HCT116 (cell line): ENCODE measurements at regions not wholly inside any gene's neighbourhood (a gene's known extent, or its start where the extent isn't known, plus 50 kb on each side); places are given as distances from the start of the nearest gene placed in this dataset.

Source experiments
- ATAC-seq: fragments of 200-7000 bp; cut with Tn5 transposase; 2 replicates; pipeline ENCODE4 v1.9.1; 2020; ENCODE audit warnings: mild to moderate bottlenecking, moderate library complexity
- BruUV-seq: library from RNA; stranded (reverse); fragments of 400-500 nt; replicated peaks from 2 replicates; lab custom pipeline; 2021; lab: Mats Ljungman, UMichigan
- CTCF ChIA-PET: fragments of 300-600 bp; sonication (Branson Sonifier 250); formaldehyde crosslinking; loops from one replicate; lab custom pipeline; 2021; ENCODE audit warnings: antibody characterized with exemption; lab: Charles Lee
- POLR2A ChIA-PET: fragments of 300-600, 350-600 bp; sonication (Branson Sonifier 250); formaldehyde crosslinking; loops from one replicate; lab custom pipeline; 2021; ENCODE audit warnings: antibody characterized with exemption; lab: Charles Lee
- RAD21 ChIA-PET, 2 experiments: fragments of 300-600 bp; sonication (Branson Sonifier 250); formaldehyde crosslinking; loops; one replicate each; lab custom pipeline; 2023; ENCODE audit warnings: low total read pairs in 2 of 2; ENCODE audit not compliant: uncharacterized antibody in 2 of 2, unreplicated experiment in 2 of 2, low non-redundant PET in 1 of 2; lab: Charles Lee
- DNase-seq: peaks from one replicate; pipeline ENCODE4 v3.0.0-alpha.2; 2010; ENCODE audit warnings: low read depth, low spot score
- H2AFZ ChIP-seq: fragments of 200-600 bp; shearing (Covaris generic), sonication (generic); 2 replicates; pipeline ENCODE4 v1.6.1; 2017; ENCODE audit warnings: low read depth, mixed run types, mixed read lengths, antibody characterized with exemption, low read length; ENCODE audit not compliant: poor library complexity, severe bottlenecking
- H3K27ac ChIP-seq: 2 replicates; pipeline ENCODE4 v1.5.1; 2012; ENCODE audit warnings: low read depth, low read length
- H3K27me3 ChIP-seq: fragments of 200-600 bp; sonication (generic); 2 replicates; pipeline ENCODE4 v1.6.1; 2016; ENCODE audit warnings: mixed run types, low read length, mixed read lengths; ENCODE audit not compliant: insufficient read depth
- H3K36me3 ChIP-seq, 2 experiments: fragments of 200-500 bp in 1 of 2; fragments of 200-600 bp in 1 of 2; sonication (Bioruptor generic) in 1 of 2; sonication (generic) in 1 of 2; 2 replicates each; pipeline versions ENCODE4 v1.5.1 to v1.6.1; 2014 to 2016; ENCODE audit warnings: low read length in 2 of 2, inconsistent platforms in 1 of 2, mixed read lengths in 1 of 2, mixed run types in 1 of 2; ENCODE audit not compliant: insufficient read depth in 2 of 2, control insufficient read depth in 1 of 2
- H3K4me1 ChIP-seq, 2 experiments: fragments of 200-600 bp in 1 of 2; sonication (generic) in 1 of 2; 2 replicates each; pipeline versions ENCODE4 v1.5.1 to v1.6.1; 2012 to 2017; ENCODE audit warnings: low read length in 2 of 2, inconsistent platforms in 1 of 2, mild to moderate bottlenecking in 1 of 2, mixed read lengths in 1 of 2, mixed run types in 1 of 2, moderate library complexity in 1 of 2; ENCODE audit not compliant: insufficient read depth in 2 of 2, control insufficient read depth in 1 of 2
- H3K4me2 ChIP-seq: fragments of 200-600 bp; sonication (generic); 2 replicates; pipeline ENCODE4 v1.6.1; 2017; ENCODE audit warnings: mixed run types, low read length, mixed read lengths
- H3K4me3 ChIP-seq, 2 experiments: fragments of 200-600 bp in 1 of 2; sonication (generic) in 1 of 2; replicated peaks in 1 of 2; 2 replicates each; pipeline ENCODE4 v1.5.1; 2011 to 2016; ENCODE audit warnings: low read length in 2 of 2, control low read depth in 1 of 2, low read depth in 1 of 2, mild to moderate bottlenecking in 1 of 2, mixed read lengths in 1 of 2, mixed run types in 1 of 2
- H3K79me2 ChIP-seq: fragments of 200-600 bp; sonication (generic); 2 replicates; pipeline ENCODE4 v1.6.1; 2017; ENCODE audit warnings: mild to moderate bottlenecking, mixed run types, low read length, moderate library complexity, mixed read lengths; ENCODE audit not compliant: insufficient read depth
- H3K9ac ChIP-seq: fragments of 200-600 bp; sonication (generic); 2 replicates; pipeline ENCODE4 v1.6.1; 2016; ENCODE audit warnings: low read length, mixed read lengths
- H3K9me2 ChIP-seq: fragments of 200-600 bp; sonication (generic), shearing (Covaris generic); 2 replicates; pipeline ENCODE4 v1.6.1; 2017; ENCODE audit warnings: mixed run types, mild to moderate bottlenecking, moderate library complexity; ENCODE audit not compliant: insufficient read depth
- H3K9me3 ChIP-seq, 2 experiments: fragments of 200-500 bp in 1 of 2; fragments of 200-600 bp in 1 of 2; sonication (Bioruptor generic) in 1 of 2; sonication (generic) in 1 of 2; 2 replicates each; pipeline ENCODE4 v1.6.1; 2014 to 2017; ENCODE audit warnings: low read length in 2 of 2, mixed read lengths in 2 of 2, inconsistent platforms in 1 of 2, low read depth in 1 of 2, mild to moderate bottlenecking in 1 of 2, mixed run types in 1 of 2, moderate library complexity in 1 of 2; ENCODE audit not compliant: control insufficient read depth in 1 of 2, insufficient read depth in 1 of 2
- H4K20me1 ChIP-seq: fragments of 200-600 bp; sonication (generic), shearing (Covaris generic); 2 replicates; pipeline ENCODE4 v1.6.1; 2017; ENCODE audit warnings: mixed run types, mild to moderate bottlenecking, moderate library complexity; ENCODE audit not compliant: insufficient read depth
- CEBPB ChIP-seq: IDR thresholded peaks from 2 replicates; pipeline ENCODE4 v1.6.1; 2012; ENCODE audit warnings: low read depth
- EZH2phosphoT487 ChIP-seq: fragments of 200-600 bp; IDR thresholded peaks from 2 replicates; pipeline ENCODE4 v1.6.1; 2018; ENCODE audit warnings: antibody characterized with exemption, borderline replicate concordance
- FOSL1 ChIP-seq: IDR thresholded peaks from 2 replicates; pipeline ENCODE4 v1.6.1; 2012; ENCODE audit warnings: low read depth
- POLR2A ChIP-seq: IDR thresholded peaks from 2 replicates; pipeline ENCODE4 v1.7.0; 2011; ENCODE audit warnings: borderline replicate concordance; ENCODE audit not compliant: insufficient read depth, insufficient read length; ENCODE audit errors: extremely low read depth
- POLR2AphosphoS5 ChIP-seq: IDR thresholded peaks from 2 replicates; pipeline ENCODE4 v1.6.1; 2011; ENCODE audit warnings: mild to moderate bottlenecking, low read depth, low read length, moderate library complexity
- RAD21 ChIP-seq: IDR thresholded peaks from 2 replicates; pipeline ENCODE4 v1.6.1; 2012; ENCODE audit warnings: low read depth, mild to moderate bottlenecking
- SIN3A ChIP-seq: IDR thresholded peaks from 2 replicates; pipeline ENCODE4 v1.6.1; 2012; ENCODE audit warnings: low read depth
- SP1 ChIP-seq: IDR thresholded peaks from 2 replicates; pipeline ENCODE4 v1.6.1; 2012; ENCODE audit warnings: low read depth
- SRF ChIP-seq: IDR thresholded peaks from 2 replicates; pipeline ENCODE4 v1.6.1; 2012; ENCODE audit warnings: low read depth
- YY1 ChIP-seq: IDR thresholded peaks from 2 replicates; pipeline ENCODE4 v1.6.1; 2011; ENCODE audit warnings: low read length, low read depth, moderate library complexity, mild to moderate bottlenecking; ENCODE audit not compliant: insufficient replicate concordance; ENCODE audit errors: extremely low read depth
- ZFX ChIP-seq: fragments of 450-650 bp; IDR thresholded peaks from 2 replicates; pipeline ENCODE4 v1.6.1; 2017
- ZNF274 ChIP-seq: fragments of 200-500 bp; sonication (Bioruptor generic); IDR thresholded peaks from 2 replicates; pipeline ENCODE4 v1.6.1; 2014; ENCODE audit warnings: mild to moderate bottlenecking, low read depth, low read length, inconsistent platforms
- intact Hi-C: fragments of 100-400 bp; cut with micrococcal nuclease; formaldehyde crosslinking; loops from 2 replicates; pipeline ENCODE4 v1.10.0; 2022
- TF ChIP-seq, protein P1 (sequence below): IDR thresholded peaks from 2 replicates; pipeline ENCODE4 v1.6.1; 2012
- TF ChIP-seq, protein P2 (sequence below): IDR thresholded peaks from 2 replicates; pipeline ENCODE4 v1.6.1; 2012; ENCODE audit warnings: low read depth
- TF ChIP-seq, protein P3 (sequence below), 3 experiments: fragments of 200-600 bp in 1 of 3; sonication (generic) in 1 of 3; IDR thresholded peaks in 2 of 3; conservative IDR thresholded peaks in 1 of 3; 2 replicates each; pipeline ENCODE4 v1.5.1; 2012 to 2017; ENCODE audit warnings: low read depth in 2 of 3, low read length in 2 of 3, antibody characterized with exemption in 1 of 3, borderline replicate concordance in 1 of 3, control low read depth in 1 of 3, mild to moderate bottlenecking in 1 of 3, mixed read lengths in 1 of 3, mixed run types in 1 of 3, moderate library complexity in 1 of 3; ENCODE audit not compliant: insufficient read depth in 1 of 3

GRCh38 chr17:62901544-62901943 is 64.5 kb upstream of the TANC2 start:
- H3K4me1 ChIP-seq, result no peaks in the 10 kb centered on the region
- no peaks in the 10 kb centered on the region for H4K20me1 ChIP-seq
- ChIA-PET RAD21 (no interaction called here), POLR2A (no interaction called here), CTCF (no interaction called here)
- TF ChIP-seq CEBPB (no peak), YY1 (no peak), SRF (no peak), SP1 (no peak), ZNF274 (no peak), RAD21 (no peak), POLR2A (no peak), SIN3A (no peak), FOSL1 (no peak), ZFX (no peak), EZH2phosphoT487 (no peak), POLR2AphosphoS5 (no peak)
- TF ChIP-seq, protein P1, sequence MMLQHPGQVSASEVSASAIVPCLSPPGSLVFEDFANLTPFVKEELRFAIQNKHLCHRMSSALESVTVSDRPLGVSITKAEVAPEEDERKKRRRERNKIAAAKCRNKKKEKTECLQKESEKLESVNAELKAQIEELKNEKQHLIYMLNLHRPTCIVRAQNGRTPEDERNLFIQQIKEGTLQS, result no peak
- TF ChIP-seq, protein P2, sequence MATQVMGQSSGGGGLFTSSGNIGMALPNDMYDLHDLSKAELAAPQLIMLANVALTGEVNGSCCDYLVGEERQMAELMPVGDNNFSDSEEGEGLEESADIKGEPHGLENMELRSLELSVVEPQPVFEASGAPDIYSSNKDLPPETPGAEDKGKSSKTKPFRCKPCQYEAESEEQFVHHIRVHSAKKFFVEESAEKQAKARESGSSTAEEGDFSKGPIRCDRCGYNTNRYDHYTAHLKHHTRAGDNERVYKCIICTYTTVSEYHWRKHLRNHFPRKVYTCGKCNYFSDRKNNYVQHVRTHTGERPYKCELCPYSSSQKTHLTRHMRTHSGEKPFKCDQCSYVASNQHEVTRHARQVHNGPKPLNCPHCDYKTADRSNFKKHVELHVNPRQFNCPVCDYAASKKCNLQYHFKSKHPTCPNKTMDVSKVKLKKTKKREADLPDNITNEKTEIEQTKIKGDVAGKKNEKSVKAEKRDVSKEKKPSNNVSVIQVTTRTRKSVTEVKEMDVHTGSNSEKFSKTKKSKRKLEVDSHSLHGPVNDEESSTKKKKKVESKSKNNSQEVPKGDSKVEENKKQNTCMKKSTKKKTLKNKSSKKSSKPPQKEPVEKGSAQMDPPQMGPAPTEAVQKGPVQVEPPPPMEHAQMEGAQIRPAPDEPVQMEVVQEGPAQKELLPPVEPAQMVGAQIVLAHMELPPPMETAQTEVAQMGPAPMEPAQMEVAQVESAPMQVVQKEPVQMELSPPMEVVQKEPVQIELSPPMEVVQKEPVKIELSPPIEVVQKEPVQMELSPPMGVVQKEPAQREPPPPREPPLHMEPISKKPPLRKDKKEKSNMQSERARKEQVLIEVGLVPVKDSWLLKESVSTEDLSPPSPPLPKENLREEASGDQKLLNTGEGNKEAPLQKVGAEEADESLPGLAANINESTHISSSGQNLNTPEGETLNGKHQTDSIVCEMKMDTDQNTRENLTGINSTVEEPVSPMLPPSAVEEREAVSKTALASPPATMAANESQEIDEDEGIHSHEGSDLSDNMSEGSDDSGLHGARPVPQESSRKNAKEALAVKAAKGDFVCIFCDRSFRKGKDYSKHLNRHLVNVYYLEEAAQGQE, result no peak
- TF ChIP-seq, protein P3, sequence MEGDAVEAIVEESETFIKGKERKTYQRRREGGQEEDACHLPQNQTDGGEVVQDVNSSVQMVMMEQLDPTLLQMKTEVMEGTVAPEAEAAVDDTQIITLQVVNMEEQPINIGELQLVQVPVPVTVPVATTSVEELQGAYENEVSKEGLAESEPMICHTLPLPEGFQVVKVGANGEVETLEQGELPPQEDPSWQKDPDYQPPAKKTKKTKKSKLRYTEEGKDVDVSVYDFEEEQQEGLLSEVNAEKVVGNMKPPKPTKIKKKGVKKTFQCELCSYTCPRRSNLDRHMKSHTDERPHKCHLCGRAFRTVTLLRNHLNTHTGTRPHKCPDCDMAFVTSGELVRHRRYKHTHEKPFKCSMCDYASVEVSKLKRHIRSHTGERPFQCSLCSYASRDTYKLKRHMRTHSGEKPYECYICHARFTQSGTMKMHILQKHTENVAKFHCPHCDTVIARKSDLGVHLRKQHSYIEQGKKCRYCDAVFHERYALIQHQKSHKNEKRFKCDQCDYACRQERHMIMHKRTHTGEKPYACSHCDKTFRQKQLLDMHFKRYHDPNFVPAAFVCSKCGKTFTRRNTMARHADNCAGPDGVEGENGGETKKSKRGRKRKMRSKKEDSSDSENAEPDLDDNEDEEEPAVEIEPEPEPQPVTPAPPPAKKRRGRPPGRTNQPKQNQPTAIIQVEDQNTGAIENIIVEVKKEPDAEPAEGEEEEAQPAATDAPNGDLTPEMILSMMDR (IDR thresholded peaks at IDR 0.05 in 2 of 3, conservative IDR thresholded peaks at IDR 0.05 in 1 of 3; ENCODE audit: borderline replicate concordance in 1 of 3, insufficient read depth in 1 of 3, low read depth in 2 of 3, low read length in 2 of 3), result no peak
- no peak overlapping the region for H2AFZ ChIP-seq
- no peaks in the 10 kb centered on the region for H3K79me2 ChIP-seq
- H3K4me3 ChIP-seq, result no peak overlapping the region
- H3K9me2 ChIP-seq, result no peaks in the 10 kb centered on the region
- no peak overlapping the region for H3K4me2 ChIP-seq
- no peaks in the 10 kb centered on the region for H3K36me3 ChIP-seq
- H3K9me3 ChIP-seq, result no peaks in the 10 kb centered on the region
- intact Hi-C loops, result no loop called here
- DNase-seq (no peak), ATAC-seq (no peak)
- H3K9ac ChIP-seq, result no peak overlapping the region
- no TSS peak for BruUV-seq
- H3K27ac ChIP-seq, result no peak overlapping the region
- no peaks in the 10 kb centered on the region for H3K27me3 ChIP-seq
